ENCODE measurements at regions not wholly inside any gene's neighbourhood (a gene's known extent, or its start where the extent isn't known, plus 50 kb on each side); places are given as distances from the start of the nearest gene placed in this dataset.
"Not testable (repeated sequence)": the region's sequence is repeated elsewhere in the genome, so short reads cannot be mapped to it uniquely, and the experiment has no call there.

- Histone ChIP-seq H3K4me1 (ENCODE audit: control insufficient read depth, insufficient read depth, low read length, unreplicated experiment) (no peaks in the 10 kb centered on the region), H3K27me3 (ENCODE audit: insufficient read depth, low read length) (peaks cover 63% of the 10 kb centered on the region), H3K27ac (ENCODE audit: low read depth, low read length) (no peak overlapping the region), H3K36me3 (ENCODE audit: insufficient read depth, low read length) (no peaks in the 10 kb centered on the region), H3K4me3 (ENCODE audit: low read depth, low read length) (no peak overlapping the region), H3K79me2 (ENCODE audit: control insufficient read depth, insufficient read depth, low read length, unreplicated experiment) (no peaks in the 10 kb centered on the region), H2AFZ (ENCODE audit: low read length, unreplicated experiment) (no peak overlapping the region)
Observed at GRCh38 chr3:66934725-66935124, 63.4 kb upstream of the KBTBD8 start.

GRCh38 chr3:66937041-66937440 is 61.1 kb upstream of the KBTBD8 start:
- peaks cover 53% of the 10 kb centered on the region for H3K27me3 ChIP-seq (ENCODE audit: insufficient read depth, low read length)
- not testable (repeated sequence) for H3K4me3 ChIP-seq (ENCODE audit: low read depth, low read length); H3K27ac ChIP-seq (ENCODE audit: low read depth, low read length); H3K36me3 ChIP-seq (ENCODE audit: insufficient read depth, low read length); H3K79me2 ChIP-seq (ENCODE audit: control insufficient read depth, insufficient read depth, low read length, unreplicated experiment); H3K4me1 ChIP-seq (ENCODE audit: control insufficient read depth, insufficient read depth, low read length, unreplicated experiment); H2AFZ ChIP-seq (ENCODE audit: low read length, unreplicated experiment)

GRCh38 chr3:66938338-66938963 is 59.7 kb upstream of the KBTBD8 start:
- Histone ChIP-seq H2AFZ (ENCODE audit: low read length, unreplicated experiment) (no peak overlapping the region), H3K4me1 (ENCODE audit: control insufficient read depth, insufficient read depth, low read length, unreplicated experiment) (no peaks in the 10 kb centered on the region), H3K27ac (ENCODE audit: low read depth, low read length) (no peak overlapping the region), H3K79me2 (ENCODE audit: control insufficient read depth, insufficient read depth, low read length, unreplicated experiment) (no peaks in the 10 kb centered on the region), H3K27me3 (ENCODE audit: insufficient read depth, low read length) (peaks cover 54% of the 10 kb centered on the region), H3K36me3 (ENCODE audit: insufficient read depth, low read length) (no peaks in the 10 kb centered on the region), H3K4me3 (ENCODE audit: low read depth, low read length) (no peak overlapping the region)

GRCh38 chr3:66948041-66948440 is 50.1 kb upstream of the KBTBD8 start:
- Histone ChIP-seq H3K27me3 (ENCODE audit: insufficient read depth, low read length) (peaks cover 62% of the 10 kb centered on the region), H3K4me3 (ENCODE audit: low read depth, low read length) (no peak overlapping the region), H2AFZ (ENCODE audit: low read length, unreplicated experiment) (no peak overlapping the region), H3K4me1 (ENCODE audit: control insufficient read depth, insufficient read depth, low read length, unreplicated experiment) (no peaks in the 10 kb centered on the region), H3K79me2 (ENCODE audit: control insufficient read depth, insufficient read depth, low read length, unreplicated experiment) (no peaks in the 10 kb centered on the region), H3K36me3 (ENCODE audit: insufficient read depth, low read length) (no peaks in the 10 kb centered on the region), H3K27ac (ENCODE audit: low read depth, low read length) (no peak overlapping the region)

All from ACC112 (cell line).